Mucosa of rectum (tissue), 2 donors: ENCODE measurements at regions not wholly inside any gene's neighbourhood (a gene's known extent, or its start where the extent isn't known, plus 50 kb on each side); places are given as distances from the start of the nearest gene placed in this dataset.

Experiments
- H3K27ac ChIP-seq, 2 donors: one replicate each; pipeline ENCODE4 v1.7.0; 2013; ENCODE audit warnings: inconsistent platforms in 2 of 2, low read depth in 2 of 2, low read length in 2 of 2
- H3K27me3 ChIP-seq, 2 donors: one replicate each; pipeline ENCODE4 v1.7.0; 2013; ENCODE audit warnings: low read length in 2 of 2; ENCODE audit not compliant: control insufficient read depth in 2 of 2, insufficient read depth in 2 of 2
- H3K36me3 ChIP-seq, 2 donors: one replicate each; pipeline ENCODE4 v1.7.0; 2013; ENCODE audit warnings: low read length in 2 of 2; ENCODE audit not compliant: control insufficient read depth in 2 of 2, insufficient read depth in 2 of 2
- H3K4me1 ChIP-seq, 2 donors: one replicate each; pipeline ENCODE4 v1.7.0; 2013; ENCODE audit warnings: low read length in 2 of 2, mild to moderate bottlenecking in 1 of 2; ENCODE audit not compliant: control insufficient read depth in 2 of 2, insufficient read depth in 2 of 2
- H3K4me3 ChIP-seq, 2 donors: one replicate each; pipeline ENCODE4 v1.7.0; 2013; ENCODE audit warnings: low read length in 2 of 2
- H3K9ac ChIP-seq, 2 donors: one replicate each; pipeline ENCODE4 v1.7.0; 2013; ENCODE audit warnings: low read length in 2 of 2, low read depth in 1 of 2, mild to moderate bottlenecking in 1 of 2
- H3K9me3 ChIP-seq, 2 donors: one replicate each; pipeline ENCODE4 v1.7.0; 2013; ENCODE audit warnings: low read length in 2 of 2; ENCODE audit not compliant: control insufficient read depth in 2 of 2
- donor health status: healthy.
- donor health status: Normal muscosa, but diverticular disease.

DNA sequence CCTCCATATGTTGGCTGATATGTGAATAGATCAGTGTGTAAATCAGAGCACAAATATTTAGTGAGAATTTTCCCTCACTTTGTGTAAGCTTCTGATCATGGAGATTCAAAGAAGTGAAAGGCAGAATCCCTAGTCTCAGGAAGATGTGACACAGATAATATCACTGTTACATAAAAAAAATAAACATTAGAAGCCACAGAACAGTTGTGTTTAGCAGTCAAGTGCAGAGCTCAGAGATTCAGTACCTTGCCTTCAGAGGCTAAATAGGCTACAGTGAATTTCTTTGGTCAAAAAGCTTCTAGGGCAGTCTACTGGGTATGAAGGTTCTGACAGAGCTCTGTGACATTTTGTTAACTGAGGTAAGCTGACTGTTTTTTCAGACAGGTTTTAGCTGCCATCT is 591.5 kb downstream of the METTL15 start:
- no peaks in the 10 kb centered on the region for H3K27me3 ChIP-seq
- H3K36me3 ChIP-seq = no peaks in the 10 kb centered on the region
- no peak overlapping the region for H3K9ac ChIP-seq

DNA sequence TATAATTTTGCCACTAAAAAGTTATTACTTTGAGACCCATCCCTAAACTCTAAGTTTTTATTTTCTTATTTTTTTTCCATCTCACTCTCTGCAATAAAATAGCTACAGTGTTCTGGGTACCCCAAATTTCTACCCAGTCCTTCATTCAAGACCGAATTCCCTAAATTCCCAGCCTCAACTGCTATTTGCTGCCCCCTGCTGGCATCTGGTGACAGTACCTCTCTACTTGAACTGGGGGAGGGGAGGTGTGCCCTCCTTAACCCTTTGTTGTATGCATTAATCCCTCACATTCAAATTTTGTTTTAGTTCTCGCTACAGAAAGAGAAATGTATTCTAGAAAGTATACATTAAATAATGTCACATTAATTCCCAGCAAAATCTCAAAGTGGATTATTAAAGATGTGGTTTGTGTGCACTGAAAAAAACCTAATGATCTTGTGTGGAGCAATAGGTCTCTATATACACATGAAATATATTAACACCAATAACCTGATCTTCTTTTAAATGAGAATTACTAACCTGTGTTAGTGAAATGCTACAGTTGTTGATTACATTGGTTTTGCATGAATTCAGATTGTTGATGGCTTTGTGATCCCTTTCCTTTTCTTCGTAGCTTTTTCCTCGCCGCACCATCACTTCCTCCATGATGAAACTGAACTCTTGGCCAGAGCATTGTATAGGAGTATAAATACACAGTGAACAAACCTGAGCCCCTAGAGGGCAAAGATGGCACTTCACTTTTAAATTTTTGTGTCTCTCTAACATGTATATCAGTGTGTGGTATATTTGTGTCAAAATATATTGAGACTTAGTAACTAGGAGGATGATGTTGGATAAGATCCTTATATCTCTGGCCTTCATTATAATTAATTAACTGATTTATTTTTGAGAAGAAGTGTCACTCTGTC is 590.0 kb downstream of the METTL15 start:
- Histone ChIP-seq H3K4me1 (no peaks in the 10 kb centered on the region), H3K9me3 (no peaks in the 10 kb centered on the region), H3K27ac (no peak overlapping the region), H3K4me3 (no peak overlapping the region), H3K9ac (no peak overlapping the region), H3K27me3 (no peaks in the 10 kb centered on the region), H3K36me3 (no peaks in the 10 kb centered on the region)

More for the DNA sequence above, 591.5 kb downstream of the METTL15 start:
- H3K4me1 ChIP-seq = no peaks in the 10 kb centered on the region
- H3K27ac ChIP-seq = no peak overlapping the region
- no peak overlapping the region for H3K4me3 ChIP-seq
- H3K9me3 ChIP-seq = no peaks in the 10 kb centered on the region

DNA sequence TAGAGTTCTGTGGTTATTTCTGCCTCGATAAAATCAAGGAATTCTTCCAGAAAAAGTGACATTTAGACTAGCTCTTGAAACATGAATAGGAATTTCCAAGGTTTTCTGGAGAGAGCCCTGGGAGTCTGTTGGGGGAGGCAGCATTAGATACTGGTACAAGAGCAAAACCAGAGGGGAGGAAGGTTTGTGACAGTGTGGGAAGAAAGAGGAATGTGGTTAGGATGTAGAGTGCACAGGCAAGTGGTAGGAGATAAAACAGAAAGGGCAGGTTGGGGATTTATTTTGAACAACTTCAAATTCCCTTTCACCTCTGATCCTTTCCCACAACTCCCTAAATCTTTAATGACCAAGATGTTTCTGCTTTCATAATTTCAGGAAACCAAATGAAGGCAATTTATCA is 588.4 kb downstream of the METTL15 start:
- H3K36me3 ChIP-seq = no peaks in the 10 kb centered on the region
- no peak overlapping the region for H3K9ac ChIP-seq
- no peak overlapping the region for H3K27ac ChIP-seq
- H3K27me3 ChIP-seq = no peaks in the 10 kb centered on the region
- no peaks in the 10 kb centered on the region for H3K4me1 ChIP-seq
- H3K9me3 ChIP-seq = no peaks in the 10 kb centered on the region
- H3K4me3 ChIP-seq = no peak overlapping the region

DNA sequence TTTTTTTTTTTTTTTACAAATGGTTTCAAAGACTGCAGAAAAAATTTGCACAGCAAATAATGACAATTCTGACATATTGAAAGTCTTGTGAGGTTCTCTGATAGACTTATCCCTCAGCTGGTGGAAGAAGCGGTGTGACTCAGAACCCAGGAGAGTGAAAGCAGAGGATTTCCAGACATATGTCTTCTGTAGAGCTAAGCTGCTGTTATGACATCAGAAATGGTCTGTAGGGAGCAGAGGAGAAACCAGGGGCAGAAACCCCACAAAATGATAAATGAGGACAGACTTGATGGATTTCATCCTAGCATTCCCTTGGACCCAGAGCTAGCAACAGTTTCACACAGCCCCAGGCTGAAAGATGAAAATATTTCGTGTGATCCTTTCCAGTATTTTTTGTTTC is 582.6 kb downstream of the METTL15 start:
- Histone ChIP-seq H3K4me1 (no peaks in the 10 kb centered on the region), H3K27me3 (no peaks in the 10 kb centered on the region), H3K27ac (no peak overlapping the region), H3K4me3 (no peak overlapping the region), H3K9ac (no peak overlapping the region), H3K9me3 (no peaks in the 10 kb centered on the region), H3K36me3 (no peaks in the 10 kb centered on the region)

DNA sequence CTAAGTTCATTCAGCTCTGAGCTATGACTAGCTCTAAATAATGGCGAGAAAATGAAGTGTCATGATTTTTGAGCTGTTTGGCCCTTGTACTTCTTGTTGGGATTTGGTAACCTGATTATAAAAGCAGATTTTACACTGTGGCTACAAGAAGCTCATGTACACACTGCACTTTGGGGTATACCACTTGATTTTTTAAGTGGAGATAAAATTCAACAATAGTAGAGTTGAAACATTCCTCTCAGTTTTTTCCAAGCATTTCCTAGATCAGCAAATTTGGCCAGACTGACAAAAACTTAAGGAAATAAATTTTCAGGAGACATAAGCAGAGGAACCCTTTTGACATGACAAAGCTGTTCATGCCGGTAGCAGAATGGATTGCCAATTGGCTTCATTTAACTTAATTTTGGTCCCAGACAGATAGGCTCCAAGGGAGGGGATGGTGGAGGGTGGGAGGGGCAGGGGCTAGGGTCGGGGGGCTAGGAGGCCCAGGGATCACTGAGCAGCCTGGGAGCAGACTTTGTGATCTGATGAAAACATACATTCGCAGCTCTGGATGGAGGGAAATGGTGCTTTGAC is 575.9 kb downstream of the METTL15 start:
- Histone ChIP-seq H3K9me3 (no peaks in the 10 kb centered on the region), H3K9ac (no peak overlapping the region), H3K27ac (no peak overlapping the region), H3K4me1 (no peaks in the 10 kb centered on the region), H3K27me3 (no peaks in the 10 kb centered on the region), H3K4me3 (no peak overlapping the region), H3K36me3 (no peaks in the 10 kb centered on the region)

DNA sequence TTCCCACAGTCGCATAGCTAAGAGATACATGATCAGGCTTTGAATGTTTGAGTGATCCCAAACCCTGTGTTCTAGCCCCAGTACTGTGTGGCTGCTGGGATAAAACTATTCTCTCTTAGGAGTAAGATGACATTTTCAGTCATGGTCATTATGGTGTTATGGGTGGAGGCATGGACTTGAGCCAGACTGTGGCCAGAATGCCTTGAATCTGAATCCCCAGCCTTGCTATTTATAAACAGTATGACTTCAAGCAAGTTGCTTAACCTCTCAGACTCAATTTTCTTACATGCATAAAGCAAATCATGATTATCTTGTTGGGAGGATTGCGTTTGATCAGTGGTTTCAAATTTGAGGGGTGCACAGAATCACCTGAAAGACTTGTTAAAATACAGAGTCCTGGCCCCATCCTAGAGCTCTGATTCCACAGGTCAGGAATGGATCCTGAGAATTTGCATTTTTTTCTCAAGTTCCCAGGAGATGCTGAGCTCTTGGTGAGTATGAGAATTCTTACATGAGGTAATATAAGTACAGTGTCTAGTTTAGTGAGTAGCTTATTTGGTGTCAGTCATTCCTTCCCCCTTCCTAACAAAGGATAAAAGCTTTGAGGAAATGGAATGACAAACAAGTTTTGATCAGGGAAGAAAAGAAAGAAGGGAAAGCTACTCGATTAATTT is 571.7 kb downstream of the METTL15 start:
- Histone ChIP-seq H3K36me3 (no peaks in the 10 kb centered on the region), H3K27ac (no peak overlapping the region), H3K4me1 (no peaks in the 10 kb centered on the region), H3K9me3 (no peaks in the 10 kb centered on the region), H3K4me3 (no peak overlapping the region), H3K9ac (no peak overlapping the region), H3K27me3 (no peaks in the 10 kb centered on the region)

DNA sequence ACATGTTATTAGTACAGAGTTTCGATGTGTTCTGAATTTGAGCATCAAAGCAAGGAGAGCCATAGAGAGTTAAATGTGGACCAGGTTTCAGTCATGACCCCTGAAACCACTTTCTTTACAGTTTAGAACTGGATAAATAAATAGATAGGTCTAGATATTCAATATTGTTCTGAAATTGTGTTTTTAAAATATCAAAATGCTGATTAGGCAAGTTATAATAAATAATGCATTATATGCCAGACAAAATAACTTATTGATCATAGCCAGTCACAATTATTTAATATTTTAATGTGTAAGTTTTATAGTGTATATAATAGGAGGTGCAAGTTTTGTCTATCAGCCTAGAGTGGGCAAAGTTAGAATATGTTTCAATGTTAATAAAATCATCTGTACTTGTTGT is 569.5 kb downstream of the METTL15 start:
- Histone ChIP-seq H3K36me3 (no peaks in the 10 kb centered on the region), H3K27me3 (no peaks in the 10 kb centered on the region), H3K9me3 (no peaks in the 10 kb centered on the region), H3K27ac (no peak overlapping the region), H3K9ac (no peak overlapping the region), H3K4me3 (no peak overlapping the region), H3K4me1 (no peaks in the 10 kb centered on the region)

DNA sequence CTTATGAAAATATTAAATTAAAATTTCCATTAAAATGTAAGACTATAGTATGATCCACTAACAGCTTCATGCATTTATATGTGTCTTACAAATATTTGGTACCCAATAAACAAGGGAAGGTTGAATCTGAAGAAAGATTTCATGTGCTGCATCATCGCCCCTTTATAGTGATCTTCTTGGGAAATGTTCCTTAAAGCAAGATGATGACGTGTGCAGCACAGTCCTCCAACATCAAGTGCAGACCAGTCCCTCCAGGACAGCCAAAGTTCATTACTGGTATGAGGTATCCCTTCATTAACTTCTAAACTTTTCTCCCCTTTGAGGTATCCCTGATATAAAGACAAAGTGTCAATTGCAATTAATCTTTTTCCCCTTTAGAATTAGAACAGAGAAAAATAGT is 567.0 kb downstream of the METTL15 start:
- Histone ChIP-seq H3K9ac (no peak overlapping the region), H3K4me3 (no peak overlapping the region), H3K4me1 (no peaks in the 10 kb centered on the region), H3K9me3 (no peaks in the 10 kb centered on the region), H3K27me3 (no peaks in the 10 kb centered on the region), H3K27ac (no peak overlapping the region), H3K36me3 (no peaks in the 10 kb centered on the region)

DNA sequence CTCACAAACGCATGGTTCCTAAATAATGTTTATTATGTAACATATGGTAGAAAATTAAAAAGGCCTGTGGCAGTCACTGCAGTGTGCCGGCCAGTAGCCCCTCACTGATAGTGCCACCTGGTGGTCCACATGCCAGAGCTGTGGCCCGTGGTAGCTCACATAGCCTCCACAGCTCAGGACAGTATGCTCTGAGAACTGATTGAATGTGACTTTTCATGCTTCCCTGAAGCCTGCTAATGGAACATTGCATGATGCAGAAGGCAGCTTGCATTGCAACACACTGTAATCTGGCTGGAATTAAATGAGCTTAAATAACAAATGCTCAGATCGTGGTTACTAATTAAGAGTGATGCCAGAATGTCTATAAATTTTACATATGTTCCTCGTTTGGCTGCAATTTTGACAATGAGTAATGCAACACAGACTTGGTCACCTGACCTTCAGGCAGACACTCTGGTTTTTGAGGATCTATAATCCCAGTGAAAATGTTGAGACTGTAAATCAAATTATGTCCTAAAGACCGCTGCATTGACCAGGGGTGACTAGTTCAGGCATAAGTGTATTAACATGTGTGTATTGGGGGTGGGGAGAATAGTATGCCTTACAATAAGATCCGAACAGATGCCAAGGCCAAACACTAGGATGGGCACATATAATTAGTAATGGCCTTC is 566.4 kb downstream of the METTL15 start:
- Histone ChIP-seq H3K4me3 (no peak overlapping the region), H3K9ac (no peak overlapping the region), H3K27me3 (no peaks in the 10 kb centered on the region), H3K27ac (no peak overlapping the region), H3K36me3 (no peaks in the 10 kb centered on the region), H3K4me1 (no peaks in the 10 kb centered on the region), H3K9me3 (no peaks in the 10 kb centered on the region)
